A673 (cell line): ENCODE measurements at regions not wholly inside any gene's neighbourhood (a gene's known extent, or its start where the extent isn't known, plus 50 kb on each side); places are given as distances from the start of the nearest gene placed in this dataset.

Source experiments
- BruUV-seq: library from RNA; stranded (reverse); fragments of 400-500 nt; replicated peaks from 2 replicates; lab custom pipeline; 2021; lab: Mats Ljungman, UMichigan
- CTCF ChIA-PET: fragments of 300-600 bp; sonication (Branson Sonifier 250); formaldehyde crosslinking; loops from one replicate; lab custom pipeline; 2022; ENCODE audit warnings: antibody characterized with exemption; lab: Charles Lee
- POLR2A ChIA-PET: fragments of 300-600 bp; sonication (Branson Sonifier 250); formaldehyde crosslinking; loops from one replicate; lab custom pipeline; 2022; ENCODE audit warnings: antibody characterized with exemption; ENCODE audit not compliant: low non-redundant PET; lab: Charles Lee
- DNase-seq: peaks from one replicate; pipeline ENCODE4 v3.0.0-alpha.2; 2015; ENCODE audit warnings: low spot score
- H3K27ac ChIP-seq: fragments of 200-600 bp; sonication (generic); 2 replicates; pipeline ENCODE4 v1.5.1; 2016; ENCODE audit warnings: mixed run types, low read depth, mild to moderate bottlenecking, mixed read lengths, antibody characterized with exemption, low read length; ENCODE audit not compliant: poor library complexity, severe bottlenecking
- H3K27me3 ChIP-seq: fragments of 200-600 bp; sonication (generic); replicated peaks from 2 replicates; pipeline ENCODE4 v1.6.1; 2017; ENCODE audit warnings: mixed run types, low read depth, mild to moderate bottlenecking, mixed read lengths, antibody characterized with exemption, low read length; ENCODE audit not compliant: insufficient read depth, poor library complexity
- H3K36me3 ChIP-seq: fragments of 200-600 bp; sonication (generic); 2 replicates; pipeline ENCODE4 v1.6.1; 2016; ENCODE audit warnings: mixed run types, mild to moderate bottlenecking, mixed read lengths, antibody characterized with exemption, low read length; ENCODE audit not compliant: insufficient read depth, poor library complexity, severe bottlenecking
- H3K4me1 ChIP-seq: fragments of 200-600 bp; sonication (generic); 2 replicates; pipeline ENCODE4 v1.6.1; 2017; ENCODE audit warnings: mixed run types, mild to moderate bottlenecking, mixed read lengths, antibody characterized with exemption, low read length; ENCODE audit not compliant: insufficient read depth, poor library complexity, severe bottlenecking
- H3K4me3 ChIP-seq: fragments of 200-600 bp; sonication (generic); 2 replicates; pipeline ENCODE4 v1.5.1; 2016; ENCODE audit warnings: low read depth, mixed run types, mild to moderate bottlenecking, mixed read lengths, low read length; ENCODE audit not compliant: poor library complexity, severe bottlenecking
- H3K9me3 ChIP-seq: fragments of 200-600 bp; sonication (generic); 2 replicates; pipeline ENCODE4 v1.6.1; 2016; ENCODE audit warnings: mixed run types, low read depth, mild to moderate bottlenecking, mixed read lengths, antibody characterized with exemption, low read length; ENCODE audit not compliant: poor library complexity, severe bottlenecking
- EZH2 ChIP-seq: fragments of 200-600 bp; sonication (generic); IDR thresholded peaks from 2 replicates; pipeline ENCODE4 v1.6.1; 2017; ENCODE audit warnings: borderline replicate concordance, low read depth, mild to moderate bottlenecking, mixed read lengths, antibody characterized with exemption, low read length; ENCODE audit not compliant: poor library complexity, severe bottlenecking
- intact Hi-C: fragments of 100-400 bp; cut with micrococcal nuclease; formaldehyde crosslinking; loops from one replicate; pipeline ENCODE4 v1.10.0; 2022; ENCODE audit not compliant: unreplicated experiment
- TF ChIP-seq, protein P1 (sequence below): fragments of 300-800, 200-600 bp; sonication (generic); conservative IDR thresholded peaks from 2 replicates; pipeline ENCODE4 v1.5.1; 2017; ENCODE audit warnings: low read depth, mild to moderate bottlenecking, antibody characterized with exemption, low read length, moderate library complexity, mixed read lengths

- CTCF ChIA-PET, result no interaction called here
- H3K36me3 ChIP-seq, result no peaks in the 10 kb centered on the region
- TF ChIP-seq, protein P1, sequence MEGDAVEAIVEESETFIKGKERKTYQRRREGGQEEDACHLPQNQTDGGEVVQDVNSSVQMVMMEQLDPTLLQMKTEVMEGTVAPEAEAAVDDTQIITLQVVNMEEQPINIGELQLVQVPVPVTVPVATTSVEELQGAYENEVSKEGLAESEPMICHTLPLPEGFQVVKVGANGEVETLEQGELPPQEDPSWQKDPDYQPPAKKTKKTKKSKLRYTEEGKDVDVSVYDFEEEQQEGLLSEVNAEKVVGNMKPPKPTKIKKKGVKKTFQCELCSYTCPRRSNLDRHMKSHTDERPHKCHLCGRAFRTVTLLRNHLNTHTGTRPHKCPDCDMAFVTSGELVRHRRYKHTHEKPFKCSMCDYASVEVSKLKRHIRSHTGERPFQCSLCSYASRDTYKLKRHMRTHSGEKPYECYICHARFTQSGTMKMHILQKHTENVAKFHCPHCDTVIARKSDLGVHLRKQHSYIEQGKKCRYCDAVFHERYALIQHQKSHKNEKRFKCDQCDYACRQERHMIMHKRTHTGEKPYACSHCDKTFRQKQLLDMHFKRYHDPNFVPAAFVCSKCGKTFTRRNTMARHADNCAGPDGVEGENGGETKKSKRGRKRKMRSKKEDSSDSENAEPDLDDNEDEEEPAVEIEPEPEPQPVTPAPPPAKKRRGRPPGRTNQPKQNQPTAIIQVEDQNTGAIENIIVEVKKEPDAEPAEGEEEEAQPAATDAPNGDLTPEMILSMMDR, result no peak
- no peak for TF ChIP-seq EZH2
- intact Hi-C loops, result no loop called here
- H3K4me3 ChIP-seq, result no peak overlapping the region
- H3K27me3 ChIP-seq, result no peaks in the 10 kb centered on the region
- H3K9me3 ChIP-seq, result no peaks in the 10 kb centered on the region
- H3K4me1 ChIP-seq, result no peaks in the 10 kb centered on the region
- no peak for DNase-seq
- no peak overlapping the region for H3K27ac ChIP-seq
- POLR2A ChIA-PET, result no interaction called here
- BruUV-seq, result no TSS peak
Observed at GRCh38 chr6:4398791-4399190, 263.4 kb upstream of the ECI2 start.

- Histone ChIP-seq H3K27me3 (no peaks in the 10 kb centered on the region), H3K4me3 (no peak overlapping the region), H3K9me3 (no peaks in the 10 kb centered on the region), H3K4me1 (no peaks in the 10 kb centered on the region), H3K36me3 (no peaks in the 10 kb centered on the region), H3K27ac (no peak overlapping the region)
- intact Hi-C loops, result no loop called here
- TF ChIP-seq, protein P1, result no peak
- TF ChIP-seq EZH2, result no peak
- BruUV-seq, result no TSS peak
- ChIA-PET CTCF (no interaction called here), POLR2A (no interaction called here)
- no peak for DNase-seq
Observed at GRCh38 chr6:4397307-4397706, 261.9 kb upstream of the ECI2 start.

DNA sequence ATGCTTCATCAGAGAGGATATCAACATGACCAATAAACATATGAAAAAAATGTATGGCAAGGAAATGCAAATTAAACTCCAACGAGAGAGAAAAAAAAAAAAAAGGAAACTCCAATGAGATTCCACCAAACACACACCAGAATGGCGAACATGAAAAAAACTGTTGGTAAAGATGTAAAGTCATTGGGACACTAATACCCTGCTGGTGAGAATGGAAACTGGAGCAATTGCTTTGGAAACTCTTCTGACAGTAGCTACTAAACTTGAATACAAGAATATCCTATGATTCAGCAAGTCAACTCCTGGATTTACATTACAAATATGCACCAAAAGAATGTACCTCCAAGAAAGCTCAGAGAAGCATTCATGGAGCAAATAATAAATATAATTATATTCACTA lies 260.7 kb upstream of the ECI2 start:
- Histone ChIP-seq H3K27me3 (no peaks in the 10 kb centered on the region), H3K9me3 (no peaks in the 10 kb centered on the region), H3K27ac (no peak overlapping the region), H3K4me1 (no peaks in the 10 kb centered on the region), H3K36me3 (no peaks in the 10 kb centered on the region), H3K4me3 (no peak overlapping the region)
- ChIA-PET CTCF (no interaction called here), POLR2A (no interaction called here)
- DNase-seq, result no peak
- intact Hi-C loops, result no loop called here
- no peak for TF ChIP-seq EZH2
- TF ChIP-seq, protein P1, result no peak
- no TSS peak for BruUV-seq

- intact Hi-C loops, result no loop called here
- no peaks in the 10 kb centered on the region for H3K27me3 ChIP-seq
- BruUV-seq, result no TSS peak
- no peaks in the 10 kb centered on the region for H3K4me1 ChIP-seq
- DNase-seq, result no peak
- no peaks in the 10 kb centered on the region for H3K36me3 ChIP-seq
- CTCF ChIA-PET, result no interaction called here
- no peak overlapping the region for H3K4me3 ChIP-seq
- POLR2A ChIA-PET, result no interaction called here
- H3K9me3 ChIP-seq, result no peaks in the 10 kb centered on the region
- H3K27ac ChIP-seq, result no peak overlapping the region
- TF ChIP-seq, protein P1, result no peak
- TF ChIP-seq EZH2, result no peak
Observed at GRCh38 chr6:4395386-4395785, 260.0 kb upstream of the ECI2 start.
